A673 (cell line): ENCODE measurements at regions not wholly inside any gene's neighbourhood (a gene's known extent, or its start where the extent isn't known, plus 50 kb on each side); places are given as distances from the start of the nearest gene placed in this dataset.

Experiments
- BruUV-seq: library from RNA; stranded (reverse); fragments of 400-500 nt; replicated peaks from 2 replicates; lab custom pipeline; 2021; lab: Mats Ljungman, UMichigan
- CTCF ChIA-PET: fragments of 300-600 bp; sonication (Branson Sonifier 250); formaldehyde crosslinking; loops from one replicate; lab custom pipeline; 2022; ENCODE audit warnings: antibody characterized with exemption; lab: Charles Lee
- POLR2A ChIA-PET: fragments of 300-600 bp; sonication (Branson Sonifier 250); formaldehyde crosslinking; loops from one replicate; lab custom pipeline; 2022; ENCODE audit warnings: antibody characterized with exemption; ENCODE audit not compliant: low non-redundant PET; lab: Charles Lee
- DNase-seq: peaks from one replicate; pipeline ENCODE4 v3.0.0-alpha.2; 2015; ENCODE audit warnings: low spot score
- H3K27ac ChIP-seq: fragments of 200-600 bp; sonication (generic); 2 replicates; pipeline ENCODE4 v1.5.1; 2016; ENCODE audit warnings: mixed run types, low read depth, mild to moderate bottlenecking, mixed read lengths, antibody characterized with exemption, low read length; ENCODE audit not compliant: poor library complexity, severe bottlenecking
- H3K27me3 ChIP-seq: fragments of 200-600 bp; sonication (generic); replicated peaks from 2 replicates; pipeline ENCODE4 v1.6.1; 2017; ENCODE audit warnings: mixed run types, low read depth, mild to moderate bottlenecking, mixed read lengths, antibody characterized with exemption, low read length; ENCODE audit not compliant: insufficient read depth, poor library complexity
- H3K36me3 ChIP-seq: fragments of 200-600 bp; sonication (generic); 2 replicates; pipeline ENCODE4 v1.6.1; 2016; ENCODE audit warnings: mixed run types, mild to moderate bottlenecking, mixed read lengths, antibody characterized with exemption, low read length; ENCODE audit not compliant: insufficient read depth, poor library complexity, severe bottlenecking
- H3K4me1 ChIP-seq: fragments of 200-600 bp; sonication (generic); 2 replicates; pipeline ENCODE4 v1.6.1; 2017; ENCODE audit warnings: mixed run types, mild to moderate bottlenecking, mixed read lengths, antibody characterized with exemption, low read length; ENCODE audit not compliant: insufficient read depth, poor library complexity, severe bottlenecking
- H3K4me3 ChIP-seq: fragments of 200-600 bp; sonication (generic); 2 replicates; pipeline ENCODE4 v1.5.1; 2016; ENCODE audit warnings: low read depth, mixed run types, mild to moderate bottlenecking, mixed read lengths, low read length; ENCODE audit not compliant: poor library complexity, severe bottlenecking
- H3K9me3 ChIP-seq: fragments of 200-600 bp; sonication (generic); 2 replicates; pipeline ENCODE4 v1.6.1; 2016; ENCODE audit warnings: mixed run types, low read depth, mild to moderate bottlenecking, mixed read lengths, antibody characterized with exemption, low read length; ENCODE audit not compliant: poor library complexity, severe bottlenecking
- EZH2 ChIP-seq: fragments of 200-600 bp; sonication (generic); IDR thresholded peaks from 2 replicates; pipeline ENCODE4 v1.6.1; 2017; ENCODE audit warnings: borderline replicate concordance, low read depth, mild to moderate bottlenecking, mixed read lengths, antibody characterized with exemption, low read length; ENCODE audit not compliant: poor library complexity, severe bottlenecking
- intact Hi-C: fragments of 100-400 bp; cut with micrococcal nuclease; formaldehyde crosslinking; loops from one replicate; pipeline ENCODE4 v1.10.0; 2022; ENCODE audit not compliant: unreplicated experiment
- TF ChIP-seq, protein P1 (sequence below): fragments of 300-800, 200-600 bp; sonication (generic); conservative IDR thresholded peaks from 2 replicates; pipeline ENCODE4 v1.5.1; 2017; ENCODE audit warnings: low read depth, mild to moderate bottlenecking, antibody characterized with exemption, low read length, moderate library complexity, mixed read lengths

DNA sequence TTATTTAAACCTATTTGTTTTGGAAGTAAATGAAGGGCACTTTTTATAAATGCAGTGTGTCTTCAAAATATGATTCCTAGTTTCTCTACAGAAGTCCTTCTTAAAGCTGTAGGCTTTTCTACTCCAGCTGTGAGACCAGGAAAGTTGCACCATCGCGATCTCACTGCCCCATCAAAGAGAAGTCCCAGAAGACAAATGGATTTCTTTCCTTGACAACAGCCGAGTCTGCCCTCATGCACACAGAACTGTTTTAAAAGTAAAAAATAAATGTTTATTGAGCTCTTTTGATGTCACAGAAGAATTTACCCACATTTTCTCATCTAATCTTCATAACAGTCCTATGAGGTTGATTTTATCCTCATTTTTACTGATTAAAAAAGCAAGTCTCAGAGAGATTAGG, 324.4 kb upstream of the NT5E start:
- no peak overlapping the region for H3K4me3 ChIP-seq
- intact Hi-C loops, result loop anchor here (5.0 to 10.0 kb wide), 2 partner anchors 158 to 351 kb away; no protein-coding TSS in a partner anchor
- peaks cover 28% of the 10 kb centered on the region for H3K4me1 ChIP-seq
- no peaks in the 10 kb centered on the region for H3K36me3 ChIP-seq
- no peaks in the 10 kb centered on the region for H3K27me3 ChIP-seq
- CTCF ChIA-PET, result no interaction called here
- no peak for DNase-seq
- POLR2A ChIA-PET, result no interaction called here
- no TSS peak for BruUV-seq
- peak overlapping the region; percentile 56 for H3K27ac ChIP-seq
- no peaks in the 10 kb centered on the region for H3K9me3 ChIP-seq
- TF ChIP-seq, protein P1, sequence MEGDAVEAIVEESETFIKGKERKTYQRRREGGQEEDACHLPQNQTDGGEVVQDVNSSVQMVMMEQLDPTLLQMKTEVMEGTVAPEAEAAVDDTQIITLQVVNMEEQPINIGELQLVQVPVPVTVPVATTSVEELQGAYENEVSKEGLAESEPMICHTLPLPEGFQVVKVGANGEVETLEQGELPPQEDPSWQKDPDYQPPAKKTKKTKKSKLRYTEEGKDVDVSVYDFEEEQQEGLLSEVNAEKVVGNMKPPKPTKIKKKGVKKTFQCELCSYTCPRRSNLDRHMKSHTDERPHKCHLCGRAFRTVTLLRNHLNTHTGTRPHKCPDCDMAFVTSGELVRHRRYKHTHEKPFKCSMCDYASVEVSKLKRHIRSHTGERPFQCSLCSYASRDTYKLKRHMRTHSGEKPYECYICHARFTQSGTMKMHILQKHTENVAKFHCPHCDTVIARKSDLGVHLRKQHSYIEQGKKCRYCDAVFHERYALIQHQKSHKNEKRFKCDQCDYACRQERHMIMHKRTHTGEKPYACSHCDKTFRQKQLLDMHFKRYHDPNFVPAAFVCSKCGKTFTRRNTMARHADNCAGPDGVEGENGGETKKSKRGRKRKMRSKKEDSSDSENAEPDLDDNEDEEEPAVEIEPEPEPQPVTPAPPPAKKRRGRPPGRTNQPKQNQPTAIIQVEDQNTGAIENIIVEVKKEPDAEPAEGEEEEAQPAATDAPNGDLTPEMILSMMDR, result no peak
- TF ChIP-seq EZH2, result no peak

DNA sequence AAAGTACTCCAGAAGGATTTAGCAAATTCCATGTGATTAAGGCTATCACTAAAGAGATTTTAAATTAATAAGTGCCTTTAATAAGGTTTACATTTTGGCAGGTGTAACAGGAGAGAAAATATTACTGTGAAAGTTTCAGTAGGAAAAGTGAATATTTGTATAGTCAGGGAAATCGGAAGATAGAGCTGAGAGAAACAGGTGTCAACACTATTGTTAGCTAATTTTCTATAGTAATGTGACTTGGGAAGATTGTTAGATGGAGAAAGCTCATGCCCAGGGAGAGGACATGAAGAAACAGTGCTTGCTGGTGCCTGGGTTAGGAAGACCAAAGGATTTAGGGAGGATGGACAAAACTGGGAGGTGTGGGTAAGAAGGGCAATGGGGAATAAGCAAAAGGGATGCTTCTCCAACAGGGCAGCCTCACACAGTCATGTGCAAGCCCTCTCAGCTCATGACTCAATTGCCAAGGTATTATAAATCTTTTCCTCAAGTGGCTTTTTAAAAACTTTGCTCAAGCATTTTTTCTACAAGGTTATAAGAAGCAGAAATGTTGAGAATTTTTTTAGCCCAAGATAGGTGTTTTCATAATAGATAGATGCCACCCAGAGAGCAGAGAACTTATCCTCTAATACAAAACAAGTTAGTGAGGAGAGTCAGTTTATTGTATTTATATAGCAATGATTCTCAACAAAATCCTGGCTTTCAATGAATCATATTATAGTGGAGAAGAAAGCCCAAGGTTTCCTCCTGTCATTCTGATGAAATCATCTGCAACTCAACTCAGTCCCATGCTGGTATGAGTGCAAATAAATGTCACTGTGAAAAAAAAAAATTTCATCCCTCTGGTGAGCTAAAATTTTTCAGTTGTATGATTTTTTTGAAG, 325.2 kb upstream of the NT5E start:
- no peak for TF ChIP-seq EZH2
- TF ChIP-seq, protein P1, result no peak
- POLR2A ChIA-PET, result no interaction called here
- intact Hi-C loops, result loop anchor here (5.0 to 10.0 kb wide), 2 partner anchors 157 to 350 kb away; no protein-coding TSS in a partner anchor

DNA sequence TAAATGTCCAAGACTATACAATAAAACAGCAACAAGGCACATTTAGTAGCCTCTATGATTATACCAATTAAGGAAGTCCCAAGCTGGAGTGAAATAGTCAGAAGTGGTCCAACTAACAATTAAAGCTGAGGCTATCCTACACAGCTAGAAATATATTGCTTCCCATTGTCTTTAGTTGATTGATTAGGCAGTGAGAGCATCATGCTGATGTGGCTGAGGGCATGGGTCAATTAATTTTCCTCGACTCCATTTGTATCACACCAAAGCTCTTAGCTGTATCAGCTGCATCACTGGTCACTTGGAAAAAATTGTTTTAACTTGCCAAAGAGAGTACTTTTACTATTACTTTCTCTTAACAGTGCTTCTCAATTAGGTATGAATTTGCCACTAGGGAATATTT, 328.7 kb upstream of the NT5E start:
- intact Hi-C loops, result loop anchor here (10.0 kb wide), 1 partner anchor 346 kb away; no protein-coding TSS in a partner anchor
- peaks cover 21% of the 10 kb centered on the region for H3K4me1 ChIP-seq
- no peak overlapping the region for H3K4me3 ChIP-seq
- CTCF ChIA-PET, result no interaction called here
- no peaks in the 10 kb centered on the region for H3K27me3 ChIP-seq
- POLR2A ChIA-PET, result interaction anchor here (0.6 kb wide), 1 partner anchor 523 kb away, joined by 8 read pairs; no protein-coding TSS in a partner anchor
- DNase-seq, result no peak
- no peak overlapping the region for H3K27ac ChIP-seq
- TF ChIP-seq EZH2, result no peak
- TF ChIP-seq, protein P1, result no peak
- no peaks in the 10 kb centered on the region for H3K36me3 ChIP-seq
- H3K9me3 ChIP-seq, result no peaks in the 10 kb centered on the region
- BruUV-seq, result no TSS peak

More for the DNA sequence above, 325.2 kb upstream of the NT5E start:
- Histone ChIP-seq H3K27me3 (no peaks in the 10 kb centered on the region), H3K4me1 (peaks cover 28% of the 10 kb centered on the region), H3K27ac (peak overlapping the region; percentile 56), H3K36me3 (no peaks in the 10 kb centered on the region), H3K4me3 (no peak overlapping the region), H3K9me3 (no peaks in the 10 kb centered on the region)
- CTCF ChIA-PET, result no interaction called here
- no TSS peak for BruUV-seq
- DNase-seq, result peak; percentile 41
